GM18517 (cell line): ENCODE measurements at regions not wholly inside any gene's neighbourhood (a gene's known extent, or its start where the extent isn't known, plus 50 kb on each side); places are given as distances from the start of the nearest gene placed in this dataset.

ENCODE experiments used
- ATAC-seq: cut with Tn5 transposase; IDR thresholded peaks from one replicate; pipeline ENCODE4 v1.9.1; 2021; ENCODE audit warnings: mild to moderate bottlenecking, moderate library complexity; ENCODE audit not compliant: unreplicated experiment

- no peak for ATAC-seq
Observed at GRCh38 chr2:22634167-22634566, 750.8 kb upstream of the KLHL29 start.

GRCh38 chr2:22656426-22656825 is 728.6 kb upstream of the KLHL29 start:
- no peak for ATAC-seq

- ATAC-seq, result no peak
Observed at GRCh38 chr2:22673529-22673928, 711.5 kb upstream of the KLHL29 start.

GRCh38 chr2:22683914-22684313 is 701.1 kb upstream of the KLHL29 start:
- ATAC-seq, result no peak

GRCh38 chr2:22690096-22690495 is 694.9 kb upstream of the KLHL29 start:
- no peak for ATAC-seq

- no peak for ATAC-seq
Observed at GRCh38 chr2:22691666-22692065, 693.3 kb upstream of the KLHL29 start.

- no peak for ATAC-seq
Observed at GRCh38 chr2:22692746-22693145, 692.2 kb upstream of the KLHL29 start.

GRCh38 chr2:22694300-22694699 is 690.7 kb upstream of the KLHL29 start:
- no peak for ATAC-seq

- ATAC-seq, result no peak
Observed at GRCh38 chr2:22694856-22695255, 690.1 kb upstream of the KLHL29 start.

GRCh38 chr2:22697054-22697788 is 687.8 kb upstream of the KLHL29 start:
- ATAC-seq, result no peak

- no peak for ATAC-seq
Observed at GRCh38 chr2:22701561-22702160, 683.3 kb upstream of the KLHL29 start.

- no peak for ATAC-seq
Observed at GRCh38 chr2:22703286-22703920, 681.6 kb upstream of the KLHL29 start.

GRCh38 chr2:22719396-22719795 is 665.6 kb upstream of the KLHL29 start:
- ATAC-seq, result no peak

- ATAC-seq, result no peak
Observed at GRCh38 chr2:22729466-22729865, 655.5 kb upstream of the KLHL29 start.

- no peak for ATAC-seq
Observed at GRCh38 chr2:22734373-22735045, 650.5 kb upstream of the KLHL29 start.

- ATAC-seq, result no peak
Observed at GRCh38 chr2:22737144-22737543, 647.8 kb upstream of the KLHL29 start.

- no peak for ATAC-seq
Observed at GRCh38 chr2:22741216-22741615, 643.8 kb upstream of the KLHL29 start.

- peak; percentile 85 for ATAC-seq
Observed at GRCh38 chr2:22748909-22749308, 636.1 kb upstream of the KLHL29 start.

GRCh38 chr2:22753476-22753875 is 631.5 kb upstream of the KLHL29 start:
- no peak for ATAC-seq

- ATAC-seq, result no peak
Observed at GRCh38 chr2:22756276-22757043, 628.5 kb upstream of the KLHL29 start.

GRCh38 chr2:22769497-22769896 is 615.5 kb upstream of the KLHL29 start:
- no peak for ATAC-seq
